ENCODE measurements at regions not wholly inside any gene's neighbourhood (a gene's known extent, or its start where the extent isn't known, plus 50 kb on each side); places are given as distances from the start of the nearest gene placed in this dataset.

GRCh38 chr16:73871088-73871733 lies 425.4 kb upstream of the PSMD7 start:
- Histone ChIP-seq H3K27ac (no peak overlapping the region), H3K36me3 (no peaks in the 10 kb centered on the region), H3K4me1 (no peaks in the 10 kb centered on the region), H3K4me3 (no peak overlapping the region), H3K27me3 (no peaks in the 10 kb centered on the region), H3K9me3 (no peaks in the 10 kb centered on the region)
- no peak for TF ChIP-seq CTCF (IDR thresholded peaks at IDR 0.05)
- no peak for DNase-seq (ENCODE audit: low spot score)

GRCh38 chr16:73869126-73869525 lies 427.5 kb upstream of the PSMD7 start:
- no peak for TF ChIP-seq CTCF (IDR thresholded peaks at IDR 0.05)
- Histone ChIP-seq H3K36me3 (no peaks in the 10 kb centered on the region), H3K27me3 (no peaks in the 10 kb centered on the region), H3K4me1 (no peaks in the 10 kb centered on the region), H3K4me3 (no peak overlapping the region), H3K27ac (no peak overlapping the region), H3K9me3 (no peaks in the 10 kb centered on the region)
- no peak for DNase-seq (ENCODE audit: low spot score)

GRCh38 chr16:73864868-73865267 lies 431.7 kb upstream of the PSMD7 start:
- Histone ChIP-seq H3K4me1 (no peaks in the 10 kb centered on the region), H3K36me3 (no peaks in the 10 kb centered on the region), H3K9me3 (no peaks in the 10 kb centered on the region), H3K27ac (no peak overlapping the region), H3K27me3 (no peaks in the 10 kb centered on the region), H3K4me3 (no peak overlapping the region)
- TF ChIP-seq CTCF (IDR thresholded peaks at IDR 0.05), result no peak
- no peak for DNase-seq (ENCODE audit: low spot score)

- Histone ChIP-seq H3K4me1 (no peaks in the 10 kb centered on the region), H3K4me3 (no peak overlapping the region), H3K27me3 (no peaks in the 10 kb centered on the region), H3K27ac (no peak overlapping the region), H3K9me3 (no peaks in the 10 kb centered on the region), H3K36me3 (no peaks in the 10 kb centered on the region)
- DNase-seq (ENCODE audit: low spot score), result no peak
- no peak for TF ChIP-seq CTCF (IDR thresholded peaks at IDR 0.05)
Measured at GRCh38 chr16:73858326-73858725, 438.3 kb upstream of the PSMD7 start.

DNA sequence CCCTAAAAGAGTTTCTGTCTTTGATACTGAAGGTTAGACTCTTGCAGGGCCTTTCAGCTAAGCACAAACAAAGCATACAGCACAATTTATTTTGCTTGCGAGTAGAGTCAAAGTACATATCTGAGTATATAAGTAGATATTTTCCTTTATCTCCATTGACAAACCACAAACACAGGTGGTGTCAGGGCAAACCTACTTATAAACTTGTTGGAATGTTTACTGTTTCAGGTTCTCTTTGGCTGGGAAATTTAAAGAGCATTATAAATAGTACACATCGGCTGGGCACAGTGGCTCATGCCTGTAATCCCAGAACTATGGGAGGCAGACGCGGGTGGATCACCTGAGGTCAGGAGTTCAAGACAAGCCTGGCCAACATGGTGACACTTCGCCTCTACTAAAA lies 442.6 kb upstream of the PSMD7 start:
- TF ChIP-seq CTCF (IDR thresholded peaks at IDR 0.05), result no peak
- no peaks in the 10 kb centered on the region for H3K27me3 ChIP-seq
- no peaks in the 10 kb centered on the region for H3K4me1 ChIP-seq
- no peak for DNase-seq (ENCODE audit: low spot score)
- H3K4me3 ChIP-seq, result no peak overlapping the region
- no peaks in the 10 kb centered on the region for H3K9me3 ChIP-seq
- no peak overlapping the region for H3K27ac ChIP-seq
- H3K36me3 ChIP-seq, result no peaks in the 10 kb centered on the region

GRCh38 chr16:73852561-73852960 lies 444.1 kb upstream of the PSMD7 start:
- Histone ChIP-seq H3K27ac (no peak overlapping the region), H3K4me1 (no peaks in the 10 kb centered on the region), H3K4me3 (no peak overlapping the region), H3K36me3 (no peaks in the 10 kb centered on the region), H3K27me3 (no peaks in the 10 kb centered on the region), H3K9me3 (no peaks in the 10 kb centered on the region)
- no peak for TF ChIP-seq CTCF (IDR thresholded peaks at IDR 0.05)
- DNase-seq (ENCODE audit: low spot score), result no peak
